GM18505 (cell line): ENCODE measurements at regions not wholly inside any gene's neighbourhood (a gene's known extent, or its start where the extent isn't known, plus 50 kb on each side); places are given as distances from the start of the nearest gene placed in this dataset.
"Not testable (repeated sequence)": the region's sequence is repeated elsewhere in the genome, so short reads cannot be mapped to it uniquely, and the experiment has no call there.

ENCODE experiments used
- ATAC-seq: cut with Tn5 transposase; IDR thresholded peaks from one replicate; pipeline ENCODE4 v1.9.1; 2021; ENCODE audit not compliant: unreplicated experiment
- POLR2A ChIP-seq: IDR thresholded peaks from 4 replicates; pipeline ENCODE4 v1.6.1; 2011; ENCODE audit warnings: borderline replicate concordance; ENCODE audit not compliant: insufficient read depth, insufficient read length; ENCODE audit errors: extremely low read depth

DNA sequence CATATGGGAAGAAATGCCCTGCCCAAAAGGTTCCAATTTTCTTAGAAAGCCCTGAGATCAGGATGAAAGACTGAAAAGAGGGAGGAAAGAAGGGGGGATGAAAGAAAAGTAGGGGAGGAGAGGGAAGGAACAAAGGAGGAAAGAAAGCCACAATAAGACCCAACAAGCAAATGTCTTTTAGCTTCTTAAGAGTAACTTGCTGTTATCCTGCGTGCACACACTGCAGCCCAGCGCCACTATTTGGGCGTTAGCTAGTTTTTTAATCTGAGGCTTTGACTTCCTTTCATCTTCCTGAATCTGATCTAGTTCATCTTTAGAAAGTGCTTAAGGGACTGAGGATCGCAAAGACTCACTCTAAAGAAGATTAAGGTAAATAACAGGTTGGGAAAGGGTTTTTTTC is 77.4 kb upstream of the HDDC2 start:
- no peak for ATAC-seq
- no peak for TF ChIP-seq POLR2A

DNA sequence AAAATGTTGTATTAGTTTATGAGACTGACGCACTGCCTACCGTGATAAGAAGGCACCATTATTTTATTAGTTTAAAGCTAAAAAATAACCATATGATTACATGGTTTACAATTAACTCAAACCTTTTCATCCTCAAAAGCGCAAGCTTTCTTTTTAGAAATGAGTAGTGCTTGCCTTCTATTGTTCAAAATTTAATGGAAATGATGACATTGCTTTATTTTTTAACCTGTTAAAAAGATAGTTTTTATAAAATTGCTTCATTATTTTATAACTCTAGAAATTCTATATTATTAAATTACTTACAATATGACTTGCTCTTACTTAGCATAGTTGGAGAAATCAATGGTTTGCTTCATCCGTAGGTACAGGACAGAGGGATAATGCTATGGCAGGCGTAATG is 78.7 kb upstream of the HDDC2 start:
- ATAC-seq = no peak
- TF ChIP-seq POLR2A = no peak

DNA sequence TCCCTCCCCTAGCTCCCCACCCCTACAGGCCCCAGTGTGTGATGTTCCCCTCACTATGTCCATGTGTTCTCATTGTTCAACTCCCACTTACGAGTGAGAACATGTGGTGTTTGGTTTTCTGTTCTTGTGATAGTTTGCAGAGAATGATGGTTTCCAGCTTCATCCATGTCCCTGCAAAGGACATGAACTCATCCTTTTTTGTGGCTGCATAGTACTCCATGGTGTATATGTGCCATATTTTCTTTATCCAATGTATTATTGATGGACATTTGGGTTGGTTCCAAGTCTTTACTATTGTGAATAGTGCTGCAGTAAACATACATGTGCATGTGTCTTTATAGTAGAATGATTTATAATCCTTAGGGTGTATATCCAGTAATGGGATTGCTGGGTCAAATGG is 84.6 kb upstream of the HDDC2 start:
- ATAC-seq = not testable (repeated sequence)

DNA sequence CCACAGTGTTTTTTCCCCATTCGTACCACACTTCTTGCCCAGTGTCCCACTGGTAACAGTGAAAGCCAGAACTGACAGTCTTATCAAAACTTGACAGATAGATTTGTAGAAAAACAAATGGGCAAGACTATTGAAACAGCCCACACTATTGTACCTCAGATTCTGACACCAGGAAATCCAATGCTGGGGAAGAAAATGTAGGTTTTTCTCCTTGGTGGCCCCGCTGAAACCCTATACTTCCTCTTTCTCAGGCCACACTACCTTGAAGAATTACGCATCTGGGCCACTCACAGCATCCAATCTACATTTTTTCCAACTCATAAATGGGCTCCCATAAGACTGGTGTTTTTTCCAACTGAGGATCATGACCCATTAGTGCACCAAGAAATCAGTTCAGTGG is 90.9 kb upstream of the HDDC2 start:
- ATAC-seq = peak; percentile 79

DNA sequence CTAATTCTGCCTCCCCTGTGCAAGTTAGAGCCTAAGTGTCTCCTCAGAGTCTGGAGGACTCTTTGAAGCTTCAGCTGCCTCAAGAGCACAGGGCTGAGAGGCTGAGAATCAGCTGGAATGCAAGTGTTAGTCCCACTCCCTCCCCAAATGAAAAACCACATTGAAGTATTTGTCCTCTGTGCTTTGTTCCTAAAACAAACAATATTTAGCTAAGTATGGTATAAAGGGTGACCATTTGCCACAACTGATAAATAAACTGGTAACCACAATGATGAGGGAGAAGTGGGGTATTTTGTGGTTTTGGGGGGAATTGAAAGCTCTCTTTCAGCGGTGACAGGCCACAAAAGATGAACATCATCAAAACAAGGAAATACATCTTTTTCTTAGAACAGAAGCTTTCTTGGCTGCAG is 91.7 kb upstream of the HDDC2 start:
- ATAC-seq = no peak
- no peak for TF ChIP-seq POLR2A

More for the DNA sequence above, 90.9 kb upstream of the HDDC2 start:
- TF ChIP-seq POLR2A = no peak

DNA sequence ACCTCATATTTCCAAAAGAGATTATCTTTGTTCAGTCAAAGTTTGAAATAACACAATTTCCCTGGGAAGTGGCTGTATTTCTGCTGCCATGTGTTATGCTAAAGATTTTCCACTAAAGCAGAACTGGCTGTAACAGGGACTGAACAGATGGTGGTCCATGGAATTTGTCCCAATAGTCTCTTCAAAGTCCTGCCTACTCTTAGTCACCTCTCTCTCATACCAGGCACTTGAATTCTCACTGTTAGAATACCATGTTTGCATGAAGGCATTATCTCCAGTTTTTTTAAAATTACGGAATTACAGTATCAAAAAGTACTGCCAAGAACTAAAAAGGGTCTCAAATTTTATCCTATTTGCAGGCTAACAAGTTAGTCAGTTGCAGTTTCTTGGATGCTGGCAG is 105.0 kb upstream of the HDDC2 start:
- no peak for ATAC-seq
- TF ChIP-seq POLR2A = no peak

DNA sequence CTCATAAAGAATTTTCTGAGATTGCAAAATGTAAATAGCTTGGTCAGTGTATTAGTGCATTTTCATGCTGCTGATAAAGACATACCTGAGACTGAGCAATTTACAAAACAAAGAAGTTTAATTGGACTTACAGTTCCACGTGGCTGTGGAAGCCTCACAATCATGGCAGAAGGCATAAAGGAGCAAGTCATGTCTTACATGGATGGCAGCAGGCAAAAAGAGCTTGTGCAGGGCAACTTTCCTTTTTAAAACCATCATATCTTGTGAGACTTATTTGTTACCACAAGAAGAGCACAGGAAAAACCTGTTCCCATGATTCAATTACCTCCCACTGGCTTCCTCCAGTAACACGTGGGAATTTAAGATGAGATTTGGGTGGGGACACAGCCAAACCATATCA is 112.7 kb upstream of the HDDC2 start:
- no peak for ATAC-seq
- TF ChIP-seq POLR2A = no peak

DNA sequence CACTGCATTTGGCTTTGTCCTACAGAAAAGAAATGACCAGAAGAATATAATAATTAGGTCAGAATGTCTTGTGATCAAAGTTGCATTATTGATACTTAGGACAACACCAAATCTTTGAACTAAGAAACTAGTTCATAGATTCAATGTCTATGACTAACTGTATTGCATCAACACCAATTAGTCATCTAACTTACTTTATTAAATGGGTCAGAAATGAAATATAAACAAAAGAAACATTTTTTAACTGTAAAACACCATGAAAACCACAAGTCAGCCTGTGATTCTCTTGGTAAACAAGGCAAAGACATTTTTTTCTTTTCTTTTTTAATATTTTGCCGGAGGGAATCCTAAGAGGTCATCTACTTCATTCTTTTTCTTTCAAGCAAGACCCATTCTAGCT is 114.1 kb upstream of the HDDC2 start:
- no peak for TF ChIP-seq POLR2A
- no peak for ATAC-seq

DNA sequence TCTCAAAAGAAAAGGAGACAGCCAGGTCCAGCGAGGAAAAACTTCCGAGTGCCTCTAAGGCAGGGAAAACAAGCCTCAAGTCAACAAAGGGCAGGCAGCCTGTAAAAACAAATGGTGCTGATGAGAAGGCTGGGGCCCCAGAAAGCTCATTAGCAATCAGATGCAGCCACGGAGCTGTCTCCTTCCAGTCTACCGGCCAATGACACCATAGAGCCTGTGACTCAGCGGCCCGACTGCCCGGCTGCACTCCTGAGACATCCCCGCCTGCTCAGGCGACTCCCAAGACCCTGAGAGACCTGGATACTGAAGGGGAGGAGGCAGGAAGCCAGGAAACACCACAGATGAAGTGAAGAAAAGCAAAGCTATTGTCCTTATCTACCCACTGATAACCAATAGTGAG is 120.1 kb upstream of the HDDC2 start:
- TF ChIP-seq POLR2A = no peak
- ATAC-seq = no peak

DNA sequence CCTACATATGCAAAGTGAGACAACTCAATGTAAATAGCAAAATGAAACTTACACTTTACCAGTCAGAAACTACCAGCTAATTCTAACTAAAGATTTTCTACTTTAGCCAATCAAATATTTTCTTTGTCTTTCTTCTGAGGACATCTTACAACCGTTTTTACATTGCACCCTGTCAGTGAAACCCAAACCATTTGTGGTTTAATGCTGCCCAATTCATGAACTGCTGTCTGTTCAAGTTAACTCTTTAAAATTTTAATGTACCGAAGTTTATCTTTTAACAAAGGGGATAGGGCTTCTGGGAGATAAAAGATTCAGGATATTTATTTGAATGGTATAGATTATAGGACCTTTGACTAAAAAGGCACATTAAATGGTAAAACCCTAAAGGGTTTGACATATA is 121.3 kb upstream of the HDDC2 start:
- ATAC-seq = no peak
- TF ChIP-seq POLR2A = no peak

DNA sequence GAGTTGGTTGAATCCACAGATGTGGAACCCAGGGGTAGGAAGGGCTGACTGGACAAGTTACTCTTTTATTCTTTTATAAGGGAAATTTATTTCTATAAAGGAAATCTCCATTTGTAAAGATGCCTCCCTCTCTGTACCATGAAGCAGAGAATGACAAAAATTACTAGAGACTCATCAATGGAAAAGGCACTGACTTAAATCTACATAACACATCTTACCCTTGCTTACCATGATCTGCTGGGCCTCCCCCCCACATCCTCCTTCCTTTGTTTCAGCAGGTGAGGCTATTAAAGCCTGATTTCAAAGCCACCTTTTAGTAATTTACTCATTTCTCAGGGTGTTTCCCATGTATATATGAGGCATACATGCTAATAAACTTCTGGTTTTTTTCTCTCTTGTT is 130.2 kb upstream of the HDDC2 start:
- no peak for ATAC-seq
- TF ChIP-seq POLR2A = no peak

DNA sequence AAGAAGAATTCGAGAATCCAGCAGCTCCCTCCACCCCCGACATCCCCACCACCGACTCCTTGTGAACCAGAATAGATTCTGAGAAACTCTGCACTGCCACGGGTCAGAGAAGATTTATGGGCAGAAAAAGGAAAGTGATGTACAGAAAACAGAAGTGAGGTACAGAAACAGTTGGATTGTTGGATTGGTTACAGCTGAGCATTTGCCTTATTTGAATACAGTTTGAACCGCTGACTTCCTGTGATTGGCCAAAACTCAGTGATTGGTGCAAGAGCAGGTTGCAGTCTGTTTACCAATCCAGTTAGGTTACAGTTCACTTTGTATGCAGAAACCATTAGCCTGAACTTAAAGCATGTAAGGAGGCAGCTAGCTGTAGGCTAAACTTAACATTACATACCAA is 131.2 kb upstream of the HDDC2 start:
- no peak for TF ChIP-seq POLR2A
- peak; percentile 61 for ATAC-seq

DNA sequence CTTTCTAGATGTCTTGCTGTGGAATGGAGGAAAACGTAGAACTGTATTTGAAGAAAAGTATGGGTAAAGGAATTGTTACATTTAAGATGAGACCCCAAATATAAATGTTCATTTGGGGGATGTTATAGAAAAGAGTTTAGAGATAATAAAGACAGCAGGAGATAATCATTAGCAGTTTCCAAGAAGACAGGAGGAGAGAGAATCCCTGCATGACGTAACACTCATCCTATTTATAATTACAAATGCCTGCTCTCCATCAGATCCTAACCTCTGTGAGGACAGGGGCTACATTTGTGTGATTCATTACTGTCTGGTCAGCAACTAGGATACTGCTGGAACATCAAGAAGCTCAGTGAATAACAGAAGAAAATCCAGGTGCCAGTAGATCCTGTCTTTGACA is 133.0 kb upstream of the HDDC2 start:
- no peak for TF ChIP-seq POLR2A
- no peak for ATAC-seq

DNA sequence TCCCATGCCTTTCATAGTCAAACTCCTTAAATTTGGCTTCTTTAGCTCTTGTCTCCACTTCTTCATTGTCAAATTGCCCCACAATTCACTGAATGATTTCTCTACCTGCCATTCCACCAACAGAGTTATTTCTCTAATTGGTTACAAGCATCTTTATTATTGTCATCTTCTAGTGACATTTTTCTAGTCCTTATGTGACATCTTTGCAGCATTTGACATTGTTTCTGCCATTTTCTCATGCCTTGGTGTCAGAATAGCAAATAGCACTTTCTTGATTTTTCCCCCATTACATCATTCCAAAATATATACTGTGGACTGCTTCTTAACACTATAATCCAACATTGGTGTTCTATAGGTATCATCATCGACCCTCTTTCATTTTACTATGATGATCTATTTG is 137.7 kb upstream of the HDDC2 start:
- ATAC-seq = no peak

More for the DNA sequence above, 137.7 kb upstream of the HDDC2 start:
- TF ChIP-seq POLR2A = no peak
